Mucosa of stomach (tissue), 1 donor: ENCODE measurements at regions not wholly inside any gene's neighbourhood (a gene's known extent, or its start where the extent isn't known, plus 50 kb on each side); places are given as distances from the start of the nearest gene placed in this dataset.
"Not testable (repeated sequence)": the region's sequence is repeated elsewhere in the genome, so short reads cannot be mapped to it uniquely, and the experiment has no call there.

Experiments
- H3K27me3 ChIP-seq: one replicate; pipeline ENCODE4 v1.7.0; 2013; ENCODE audit warnings: mild to moderate bottlenecking, low read length; ENCODE audit not compliant: control insufficient read depth, insufficient read depth
- H3K36me3 ChIP-seq: one replicate; pipeline ENCODE4 v1.7.0; 2013; ENCODE audit warnings: low read length; ENCODE audit not compliant: control insufficient read depth, insufficient read depth
- H3K4me1 ChIP-seq: one replicate; pipeline ENCODE4 v1.7.0; 2013; ENCODE audit warnings: mild to moderate bottlenecking, low read length; ENCODE audit not compliant: control insufficient read depth, insufficient read depth
- H3K4me3 ChIP-seq: one replicate; pipeline ENCODE4 v1.7.0; 2013; ENCODE audit warnings: low read length
- H3K9ac ChIP-seq: one replicate; pipeline ENCODE4 v1.7.0; 2013; ENCODE audit warnings: mild to moderate bottlenecking, low read length, moderate library complexity
- H3K9me3 ChIP-seq: one replicate; pipeline ENCODE4 v1.7.0; 2013; ENCODE audit warnings: mild to moderate bottlenecking, low read length, moderate library complexity; ENCODE audit not compliant: control insufficient read depth
- donor health status: Pancreatic carcinoma.

- H3K4me3 ChIP-seq: no peak overlapping the region
- no peak overlapping the region for H3K9ac ChIP-seq
- no peaks in the 10 kb centered on the region for H3K9me3 ChIP-seq
- H3K36me3 ChIP-seq: no peaks in the 10 kb centered on the region
- no peaks in the 10 kb centered on the region for H3K27me3 ChIP-seq
- H3K4me1 ChIP-seq: no peaks in the 10 kb centered on the region
Measured at GRCh38 chr2:204373942-204374341, 171.3 kb upstream of the PARD3B start.

- Histone ChIP-seq H3K27me3 (no peaks in the 10 kb centered on the region), H3K4me1 (no peaks in the 10 kb centered on the region), H3K9ac (no peak overlapping the region), H3K9me3 (no peaks in the 10 kb centered on the region), H3K4me3 (no peak overlapping the region), H3K36me3 (no peaks in the 10 kb centered on the region)
Measured at GRCh38 chr2:204380141-204380881, 165.0 kb upstream of the PARD3B start.

- no peak overlapping the region for H3K9ac ChIP-seq
- no peaks in the 10 kb centered on the region for H3K9me3 ChIP-seq
- no peak overlapping the region for H3K4me3 ChIP-seq
- H3K36me3 ChIP-seq: no peaks in the 10 kb centered on the region
- no peaks in the 10 kb centered on the region for H3K4me1 ChIP-seq
- H3K27me3 ChIP-seq: no peaks in the 10 kb centered on the region
Measured at GRCh38 chr2:204386668-204387067, 158.6 kb upstream of the PARD3B start.

GRCh38 chr2:204389120-204389519 is 156.2 kb upstream of the PARD3B start:
- Histone ChIP-seq H3K27me3 (no peaks in the 10 kb centered on the region), H3K36me3 (no peaks in the 10 kb centered on the region), H3K4me3 (no peak overlapping the region), H3K9ac (no peak overlapping the region), H3K4me1 (no peaks in the 10 kb centered on the region), H3K9me3 (no peaks in the 10 kb centered on the region)

- Histone ChIP-seq H3K9me3 (no peaks in the 10 kb centered on the region), H3K36me3 (no peaks in the 10 kb centered on the region), H3K27me3 (no peaks in the 10 kb centered on the region), H3K4me3 (no peak overlapping the region), H3K9ac (no peak overlapping the region), H3K4me1 (no peaks in the 10 kb centered on the region)
Measured at GRCh38 chr2:204389856-204390255, 155.4 kb upstream of the PARD3B start.

GRCh38 chr2:204395539-204395938 is 149.7 kb upstream of the PARD3B start:
- H3K4me1 ChIP-seq: no peaks in the 10 kb centered on the region
- H3K27me3 ChIP-seq: no peaks in the 10 kb centered on the region
- no peak overlapping the region for H3K4me3 ChIP-seq
- H3K36me3 ChIP-seq: no peaks in the 10 kb centered on the region
- no peaks in the 10 kb centered on the region for H3K9me3 ChIP-seq
- no peak overlapping the region for H3K9ac ChIP-seq

- Histone ChIP-seq H3K36me3 (no peaks in the 10 kb centered on the region), H3K9ac (no peak overlapping the region), H3K9me3 (no peaks in the 10 kb centered on the region), H3K4me1 (no peaks in the 10 kb centered on the region), H3K27me3 (no peaks in the 10 kb centered on the region), H3K4me3 (no peak overlapping the region)
Measured at GRCh38 chr2:204401114-204401513, 144.2 kb upstream of the PARD3B start.

GRCh38 chr2:204407204-204408014 is 137.9 kb upstream of the PARD3B start:
- H3K27me3 ChIP-seq: no peaks in the 10 kb centered on the region

GRCh38 chr2:204412782-204413181 is 132.5 kb upstream of the PARD3B start:
- H3K9ac ChIP-seq, H3K27me3 ChIP-seq, H3K4me3 ChIP-seq, H3K4me1 ChIP-seq, H3K9me3 ChIP-seq, H3K36me3 ChIP-seq: not testable (repeated sequence)

More at GRCh38 chr2:204407204-204408014, 137.9 kb upstream of the PARD3B start:
- no peak overlapping the region for H3K9ac ChIP-seq
- H3K9me3 ChIP-seq: no peaks in the 10 kb centered on the region
- H3K4me1 ChIP-seq: no peaks in the 10 kb centered on the region
- H3K36me3 ChIP-seq: no peaks in the 10 kb centered on the region
- no peak overlapping the region for H3K4me3 ChIP-seq

- Histone ChIP-seq H3K27me3 (no peaks in the 10 kb centered on the region), H3K4me3 (no peak overlapping the region), H3K9ac (no peak overlapping the region), H3K4me1 (no peaks in the 10 kb centered on the region), H3K9me3 (no peaks in the 10 kb centered on the region), H3K36me3 (no peaks in the 10 kb centered on the region)
Measured at GRCh38 chr2:204415406-204416181, 129.7 kb upstream of the PARD3B start.

GRCh38 chr2:204416236-204416635 is 129.0 kb upstream of the PARD3B start:
- Histone ChIP-seq H3K9ac (no peak overlapping the region), H3K27me3 (no peaks in the 10 kb centered on the region), H3K4me3 (no peak overlapping the region), H3K36me3 (no peaks in the 10 kb centered on the region), H3K9me3 (no peaks in the 10 kb centered on the region), H3K4me1 (no peaks in the 10 kb centered on the region)

GRCh38 chr2:204425821-204426220 is 119.5 kb upstream of the PARD3B start:
- Histone ChIP-seq H3K4me1 (no peaks in the 10 kb centered on the region), H3K36me3 (no peaks in the 10 kb centered on the region), H3K4me3 (no peak overlapping the region), H3K9ac (no peak overlapping the region), H3K27me3 (no peaks in the 10 kb centered on the region), H3K9me3 (no peaks in the 10 kb centered on the region)
